WERI-Rb-1 (cell line): ENCODE measurements at regions not wholly inside any gene's neighbourhood (a gene's known extent, or its start where the extent isn't known, plus 50 kb on each side); places are given as distances from the start of the nearest gene placed in this dataset.

Experiments used
- DNase-seq: peaks from one replicate; pipeline ENCODE4 v3.0.0-alpha.2; 2020
- H3K27ac ChIP-seq: fragments of 250-450 bp; sonication (Bioruptor Pico); 2 replicates; pipeline ENCODE4 v1.5.1; 2020; ENCODE audit warnings: mild to moderate bottlenecking, moderate library complexity
- H3K27me3 ChIP-seq: fragments of 250-450 bp; sonication (Bioruptor Pico); 2 replicates; pipeline ENCODE4 v1.5.1; 2021; ENCODE audit warnings: mild to moderate bottlenecking, low read depth, moderate library complexity; ENCODE audit not compliant: insufficient read depth, severe bottlenecking
- H3K36me3 ChIP-seq: fragments of 250-450 bp; sonication (Bioruptor Pico); 2 replicates; pipeline ENCODE4 v1.5.1; 2020; ENCODE audit warnings: mild to moderate bottlenecking, moderate library complexity
- H3K4me3 ChIP-seq: 2 replicates; pipeline ENCODE4 v1.5.1; 2011; ENCODE audit warnings: low read depth, mild to moderate bottlenecking, control low read depth, low read length
- H3K9me3 ChIP-seq: fragments of 250-450 bp; sonication (Bioruptor Pico); 2 replicates; pipeline ENCODE4 v1.5.1; 2021; ENCODE audit warnings: mild to moderate bottlenecking, moderate library complexity; ENCODE audit not compliant: severe bottlenecking
- CTCF ChIP-seq: IDR thresholded peaks from 2 replicates; pipeline ENCODE4 v1.5.1; 2011; ENCODE audit warnings: low read depth, mild to moderate bottlenecking, control low read depth, inconsistent platforms, low read length

GRCh38 chr7:46397591-46397990 lies 476.5 kb upstream of the IGFBP3 start:
- H3K27ac ChIP-seq, result no peak overlapping the region

GRCh38 chr7:46396481-46396880 lies 475.4 kb upstream of the IGFBP3 start:
- Histone ChIP-seq H3K36me3 (no peaks in the 10 kb centered on the region), H3K27ac (no peak overlapping the region), H3K9me3 (peaks cover 2% of the 10 kb centered on the region), H3K27me3 (no peaks in the 10 kb centered on the region), H3K4me3 (no peak overlapping the region)
- DNase-seq, result no peak
- no peak for TF ChIP-seq CTCF

More at GRCh38 chr7:46397591-46397990, 476.5 kb upstream of the IGFBP3 start:
- H3K27me3 ChIP-seq, result no peaks in the 10 kb centered on the region
- no peak for TF ChIP-seq CTCF
- DNase-seq, result no peak
- H3K4me3 ChIP-seq, result no peak overlapping the region
- H3K9me3 ChIP-seq, result peaks cover 2% of the 10 kb centered on the region
- no peaks in the 10 kb centered on the region for H3K36me3 ChIP-seq

GRCh38 chr7:46393142-46393541 lies 472.1 kb upstream of the IGFBP3 start:
- DNase-seq, result no peak
- no peaks in the 10 kb centered on the region for H3K9me3 ChIP-seq
- no peak overlapping the region for H3K4me3 ChIP-seq
- H3K27me3 ChIP-seq, result no peaks in the 10 kb centered on the region
- H3K27ac ChIP-seq, result no peak overlapping the region
- no peaks in the 10 kb centered on the region for H3K36me3 ChIP-seq
- no peak for TF ChIP-seq CTCF

- DNase-seq, result peak; percentile 74
- H3K36me3 ChIP-seq, result no peaks in the 10 kb centered on the region
- no peak for TF ChIP-seq CTCF
- no peaks in the 10 kb centered on the region for H3K9me3 ChIP-seq
- H3K4me3 ChIP-seq, result no peak overlapping the region
- no peaks in the 10 kb centered on the region for H3K27me3 ChIP-seq
- no peak overlapping the region for H3K27ac ChIP-seq
Measured at GRCh38 chr7:46391231-46392201, 470.4 kb upstream of the IGFBP3 start.

GRCh38 chr7:46390042-46390441 lies 469.0 kb upstream of the IGFBP3 start:
- peak; percentile 48 for TF ChIP-seq CTCF
- DNase-seq, result peak; percentile 9
- Histone ChIP-seq H3K27me3 (no peaks in the 10 kb centered on the region), H3K9me3 (no peaks in the 10 kb centered on the region), H3K4me3 (no peak overlapping the region), H3K27ac (no peak overlapping the region), H3K36me3 (no peaks in the 10 kb centered on the region)
